Activated CD4-positive, alpha-beta memory T cell treated with anti-CD3 and anti-CD28 coated beads, Interleukin-2, amount 10 ng/mL, durations not matched to agents 7 days and 5 days (primary cell): ENCODE measurements at regions not wholly inside any gene's neighbourhood (a gene's known extent, or its start where the extent isn't known, plus 50 kb on each side); places are given as distances from the start of the nearest gene placed in this dataset.

Experiments
- CTCF ChIA-PET: fragments of 350-600 bp; sonication (Branson Sonifier 250); formaldehyde crosslinking; loops from one replicate; lab custom pipeline; 2021; ENCODE audit warnings: antibody characterized with exemption, inconsistent platforms; lab: Charles Lee
- POLR2A ChIA-PET: fragments of 350-600 bp; sonication (Branson Sonifier 250); formaldehyde crosslinking; loops from one replicate; lab custom pipeline; 2021; ENCODE audit warnings: antibody characterized with exemption; lab: Charles Lee
- DNase-seq: peaks from one replicate; pipeline ENCODE4 v3.0.0-alpha.2; 2020
- H3K27ac Mint-ChIP-seq: one replicate; pipeline ENCODE4 v1.8.0; 2021; ENCODE audit warnings: mild to moderate bottlenecking, mixed read lengths
- H3K27me3 Mint-ChIP-seq: one replicate; pipeline ENCODE4 v1.8.0; 2021; ENCODE audit warnings: mixed read lengths
- H3K36me3 Mint-ChIP-seq: one replicate; pipeline ENCODE4 v1.8.0; 2021; ENCODE audit warnings: low read depth, mixed read lengths
- H3K4me1 Mint-ChIP-seq: one replicate; pipeline ENCODE4 v1.8.0; 2021; ENCODE audit warnings: mixed read lengths
- H3K4me3 Mint-ChIP-seq: one replicate; pipeline ENCODE4 v1.8.0; 2021; ENCODE audit warnings: mild to moderate bottlenecking, mixed read lengths
- H3K9me3 Mint-ChIP-seq: one replicate; pipeline ENCODE4 v1.8.0; 2021; ENCODE audit warnings: mixed read lengths

- H3K27ac Mint-ChIP-seq, result no peak overlapping the region
These were observed 390.4 kb upstream of the PRR16 start for GRCh38 chr5:120073722-120074121.

GRCh38 chr5:120080781-120081180 is 383.3 kb upstream of the PRR16 start:
- no peak for DNase-seq
- ChIA-PET POLR2A (no interaction called here), CTCF (no interaction called here)
- Mint-ChIP-seq H3K4me3 (no peak overlapping the region), H3K36me3 (no peaks in the 10 kb centered on the region), H3K4me1 (no peaks in the 10 kb centered on the region), H3K9me3 (no peaks in the 10 kb centered on the region), H3K27ac (no peak overlapping the region), H3K27me3 (no peaks in the 10 kb centered on the region)

More at GRCh38 chr5:120073722-120074121, 390.4 kb upstream of the PRR16 start:
- no peak for DNase-seq
- ChIA-PET POLR2A (no interaction called here), CTCF (no interaction called here)
- Mint-ChIP-seq H3K4me3 (no peak overlapping the region), H3K4me1 (no peaks in the 10 kb centered on the region), H3K9me3 (no peaks in the 10 kb centered on the region), H3K36me3 (no peaks in the 10 kb centered on the region), H3K27me3 (no peaks in the 10 kb centered on the region)

GRCh38 chr5:120082316-120083068 is 381.6 kb upstream of the PRR16 start:
- H3K4me1 Mint-ChIP-seq, result no peaks in the 10 kb centered on the region
- no peak for DNase-seq
- H3K4me3 Mint-ChIP-seq, result no peak overlapping the region
- no peaks in the 10 kb centered on the region for H3K9me3 Mint-ChIP-seq
- H3K27me3 Mint-ChIP-seq, result no peaks in the 10 kb centered on the region
- ChIA-PET POLR2A (no interaction called here), CTCF (no interaction called here)
- H3K36me3 Mint-ChIP-seq, result no peaks in the 10 kb centered on the region
- H3K27ac Mint-ChIP-seq, result no peak overlapping the region

GRCh38 chr5:120083851-120084542 is 380.1 kb upstream of the PRR16 start:
- no peak overlapping the region for H3K4me3 Mint-ChIP-seq
- no peaks in the 10 kb centered on the region for H3K36me3 Mint-ChIP-seq
- CTCF ChIA-PET, result no interaction called here
- DNase-seq, result no peak
- no peak overlapping the region for H3K27ac Mint-ChIP-seq
- peaks cover 4% of the 10 kb centered on the region for H3K4me1 Mint-ChIP-seq
- H3K27me3 Mint-ChIP-seq, result no peaks in the 10 kb centered on the region
- POLR2A ChIA-PET, result no interaction called here
- no peaks in the 10 kb centered on the region for H3K9me3 Mint-ChIP-seq

- ChIA-PET POLR2A (no interaction called here), CTCF (no interaction called here)
- Mint-ChIP-seq H3K4me3 (no peak overlapping the region), H3K9me3 (no peaks in the 10 kb centered on the region), H3K27ac (no peak overlapping the region), H3K4me1 (peaks cover 4% of the 10 kb centered on the region), H3K36me3 (no peaks in the 10 kb centered on the region), H3K27me3 (no peaks in the 10 kb centered on the region)
- DNase-seq, result no peak
These were observed 379.6 kb upstream of the PRR16 start for GRCh38 chr5:120084543-120084870.

GRCh38 chr5:120086081-120086480 is 378.0 kb upstream of the PRR16 start:
- DNase-seq, result no peak
- no peak overlapping the region for H3K4me3 Mint-ChIP-seq
- H3K4me1 Mint-ChIP-seq, result peaks cover 4% of the 10 kb centered on the region
- no peaks in the 10 kb centered on the region for H3K9me3 Mint-ChIP-seq
- POLR2A ChIA-PET, result no interaction called here
- CTCF ChIA-PET, result no interaction called here
- no peaks in the 10 kb centered on the region for H3K27me3 Mint-ChIP-seq
- H3K27ac Mint-ChIP-seq, result no peak overlapping the region
- H3K36me3 Mint-ChIP-seq, result no peaks in the 10 kb centered on the region

GRCh38 chr5:120088412-120088811 is 375.7 kb upstream of the PRR16 start:
- ChIA-PET POLR2A (no interaction called here), CTCF (no interaction called here)

GRCh38 chr5:120088836-120089235 is 375.3 kb upstream of the PRR16 start:
- Mint-ChIP-seq H3K4me1 (peaks cover 4% of the 10 kb centered on the region), H3K27ac (no peak overlapping the region), H3K9me3 (no peaks in the 10 kb centered on the region), H3K36me3 (no peaks in the 10 kb centered on the region), H3K4me3 (no peak overlapping the region), H3K27me3 (no peaks in the 10 kb centered on the region)
- POLR2A ChIA-PET, result no interaction called here
- CTCF ChIA-PET, result no interaction called here
- DNase-seq, result no peak

More at GRCh38 chr5:120088412-120088811, 375.7 kb upstream of the PRR16 start:
- Mint-ChIP-seq H3K36me3 (no peaks in the 10 kb centered on the region), H3K4me1 (peaks cover 4% of the 10 kb centered on the region), H3K4me3 (no peak overlapping the region), H3K9me3 (no peaks in the 10 kb centered on the region), H3K27ac (no peak overlapping the region), H3K27me3 (no peaks in the 10 kb centered on the region)
- DNase-seq, result no peak

- ChIA-PET CTCF (no interaction called here), POLR2A (no interaction called here)
- Mint-ChIP-seq H3K27me3 (no peaks in the 10 kb centered on the region), H3K9me3 (no peaks in the 10 kb centered on the region), H3K4me1 (peaks cover 4% of the 10 kb centered on the region), H3K27ac (no peak overlapping the region), H3K4me3 (no peak overlapping the region), H3K36me3 (no peaks in the 10 kb centered on the region)
- DNase-seq, result no peak
These were observed 372.6 kb upstream of the PRR16 start for GRCh38 chr5:120091376-120091948.

GRCh38 chr5:120092649-120093048 is 371.5 kb upstream of the PRR16 start:
- POLR2A ChIA-PET, result no interaction called here
- Mint-ChIP-seq H3K4me3 (no peak overlapping the region), H3K4me1 (peaks cover 4% of the 10 kb centered on the region), H3K27ac (no peak overlapping the region), H3K36me3 (no peaks in the 10 kb centered on the region), H3K27me3 (no peaks in the 10 kb centered on the region), H3K9me3 (no peaks in the 10 kb centered on the region)
- CTCF ChIA-PET, result no interaction called here
- no peak for DNase-seq

- POLR2A ChIA-PET, result no interaction called here
- Mint-ChIP-seq H3K4me1 (peaks cover 4% of the 10 kb centered on the region), H3K36me3 (no peaks in the 10 kb centered on the region), H3K27me3 (no peaks in the 10 kb centered on the region), H3K9me3 (no peaks in the 10 kb centered on the region), H3K27ac (no peak overlapping the region), H3K4me3 (no peak overlapping the region)
- no peak for DNase-seq
- CTCF ChIA-PET, result no interaction called here
These were observed 370.9 kb upstream of the PRR16 start for GRCh38 chr5:120093178-120093577.

- H3K27ac Mint-ChIP-seq, result no peak overlapping the region
- no peaks in the 10 kb centered on the region for H3K4me1 Mint-ChIP-seq
- H3K27me3 Mint-ChIP-seq, result no peaks in the 10 kb centered on the region
- DNase-seq, result no peak
- no peaks in the 10 kb centered on the region for H3K36me3 Mint-ChIP-seq
- no peak overlapping the region for H3K4me3 Mint-ChIP-seq
- CTCF ChIA-PET, result no interaction called here
- H3K9me3 Mint-ChIP-seq, result no peaks in the 10 kb centered on the region
- POLR2A ChIA-PET, result no interaction called here
These were observed 367.7 kb upstream of the PRR16 start for GRCh38 chr5:120096413-120096812.

GRCh38 chr5:120098426-120098825 is 365.7 kb upstream of the PRR16 start:
- CTCF ChIA-PET, result no interaction called here
- H3K27ac Mint-ChIP-seq, result no peak overlapping the region
- no peaks in the 10 kb centered on the region for H3K27me3 Mint-ChIP-seq
- no peaks in the 10 kb centered on the region for H3K4me1 Mint-ChIP-seq
- no peak for DNase-seq
- H3K4me3 Mint-ChIP-seq, result no peak overlapping the region
- no peaks in the 10 kb centered on the region for H3K9me3 Mint-ChIP-seq
- H3K36me3 Mint-ChIP-seq, result no peaks in the 10 kb centered on the region
- POLR2A ChIA-PET, result no interaction called here
